Thyroid gland (tissue), 4 donors: ENCODE measurements at regions not wholly inside any gene's neighbourhood (a gene's known extent, or its start where the extent isn't known, plus 50 kb on each side); places are given as distances from the start of the nearest gene placed in this dataset.
A peak's percentile ranks its signal among the peaks of the same experiment; 100 is the strongest.

Experiments used
- DNase-seq, 2 donors: peaks; one replicate each; pipeline ENCODE4 v3.0.0-alpha.2; 2019
- H3K27ac ChIP-seq, 3 donors: fragments of 200-600 bp; sonication (generic); 1 replicate in 2 of 3; 2 replicates in 1 of 3; pipeline ENCODE4 v1.5.1; 2016 to 2019; ENCODE audit warnings: mild to moderate bottlenecking in 1 of 3, moderate library complexity in 1 of 3
- H3K27me3 ChIP-seq: fragments of 200-600 bp; sonication (generic); one replicate; pipeline ENCODE4 v1.5.1; 2019
- H3K36me3 ChIP-seq, 2 donors: fragments of 200-600 bp; sonication (generic); one replicate each; pipeline ENCODE4 v1.5.1; 2016 to 2019
- H3K4me1 ChIP-seq, 2 donors: fragments of 200-600 bp; sonication (generic); one replicate each; pipeline ENCODE4 v1.5.1; 2017 to 2019
- H3K4me3 ChIP-seq, 3 donors: fragments of 200-600 bp; sonication (generic); replicated peaks in 1 of 3; 1 replicate in 2 of 3; 2 replicates in 1 of 3; pipeline ENCODE4 v1.5.1; 2016; ENCODE audit warnings: mild to moderate bottlenecking in 1 of 3
- H3K9me3 ChIP-seq: fragments of 200-600 bp; sonication (generic); one replicate; pipeline ENCODE4 v1.5.1; 2017
- CTCF ChIP-seq, 6 experiments: fragments of 200-600 bp in 3 of 6; fragments of 450-650 bp in 3 of 6; sonication (generic) in 3 of 6; IDR thresholded peaks; one replicate each; pipeline ENCODE4 v1.5.1; 2016 to 2019; ENCODE audit warnings: antibody characterized with exemption in 6 of 6, mild to moderate bottlenecking in 2 of 6, inconsistent platforms in 1 of 6, moderate library complexity in 1 of 6
- POLR2A ChIP-seq, 2 donors: fragments of 450-650 bp; IDR thresholded peaks; one replicate each; pipeline ENCODE4 v1.6.1; 2017; ENCODE audit warnings: antibody characterized with exemption in 2 of 2, mild to moderate bottlenecking in 2 of 2, moderate library complexity in 1 of 2
- WGBS, 2 donors: methylation state at CpG; one replicate each; pipeline ENCODE4 v1.1.5; 2017; 5-methylcytosine and 5-hydroxymethylcytosine counted together
- intact Hi-C: fragments of 100-400 bp; cut with DNase I; formaldehyde crosslinking; loops from one replicate; pipeline ENCODE4 v1.15.1; 2023

- Histone ChIP-seq H3K27ac (no peak overlapping the region), H3K27me3 (no peaks in the 10 kb centered on the region), H3K9me3 (no peaks in the 10 kb centered on the region), H3K4me3 (no peak overlapping the region), H3K36me3 (no peaks in the 10 kb centered on the region), H3K4me1 (no peaks in the 10 kb centered on the region)
- intact Hi-C loops = no loop called here
- no peak for DNase-seq
- TF ChIP-seq CTCF (IDR thresholded peaks at IDR 0.05) = no peak
- no peak for TF ChIP-seq POLR2A (IDR thresholded peaks at IDR 0.05)
- 58 to 80% methylated on average over 1 of the region's 1 CpG for WGBS, 2 donors
Measured at GRCh38 chr6:98764373-98764911, 69.9 kb upstream of the POU3F2 start.

GRCh38 chr6:98769546-98769945 is 64.8 kb upstream of the POU3F2 start:
- H3K27me3 ChIP-seq = no peaks in the 10 kb centered on the region
- intact Hi-C loops = no loop called here
- no peak overlapping the region for H3K27ac ChIP-seq
- peak in 1 of 2 donors; percentile 3 for DNase-seq
- 93 to 95% methylated on average over 1 of the region's 1 CpG for WGBS, 2 donors
- no peak overlapping the region for H3K4me3 ChIP-seq
- H3K4me1 ChIP-seq = no peaks in the 10 kb centered on the region
- no peaks in the 10 kb centered on the region for H3K9me3 ChIP-seq
- no peak for TF ChIP-seq CTCF (IDR thresholded peaks at IDR 0.05)
- no peak for TF ChIP-seq POLR2A (IDR thresholded peaks at IDR 0.05)
- H3K36me3 ChIP-seq = no peaks in the 10 kb centered on the region

- Histone ChIP-seq H3K4me1 (no peaks in the 10 kb centered on the region), H3K9me3 (no peaks in the 10 kb centered on the region), H3K27me3 (no peaks in the 10 kb centered on the region), H3K4me3 (no peak overlapping the region), H3K36me3 (no peaks in the 10 kb centered on the region), H3K27ac (no peak overlapping the region)
- no peak for DNase-seq
- no peak for TF ChIP-seq CTCF (IDR thresholded peaks at IDR 0.05)
- TF ChIP-seq POLR2A (IDR thresholded peaks at IDR 0.05) = no peak
- intact Hi-C loops = no loop called here
- 25 to 28% methylated on average over 2 of the region's 2 CpGs for WGBS, 2 donors
Measured at GRCh38 chr6:98775205-98775604, 59.2 kb upstream of the POU3F2 start.

GRCh38 chr6:98777762-98778161 is 56.6 kb upstream of the POU3F2 start:
- no peaks in the 10 kb centered on the region for H3K36me3 ChIP-seq
- H3K4me3 ChIP-seq = no peak overlapping the region
- WGBS, 2 donors = 54 to 86% methylated on average over 1 of the region's 1 CpG
- H3K4me1 ChIP-seq = no peaks in the 10 kb centered on the region
- intact Hi-C loops = no loop called here
- no peak for DNase-seq
- no peaks in the 10 kb centered on the region for H3K27me3 ChIP-seq
- no peaks in the 10 kb centered on the region for H3K9me3 ChIP-seq
- TF ChIP-seq POLR2A (IDR thresholded peaks at IDR 0.05) = no peak
- TF ChIP-seq CTCF (IDR thresholded peaks at IDR 0.05) = no peak
- H3K27ac ChIP-seq = no peak overlapping the region

- intact Hi-C loops = no loop called here
- TF ChIP-seq CTCF (IDR thresholded peaks at IDR 0.05) (no peak), POLR2A (IDR thresholded peaks at IDR 0.05) (no peak)
Measured at GRCh38 chr6:98779618-98780017, 54.8 kb upstream of the POU3F2 start.

More at GRCh38 chr6:98779618-98780017, 54.8 kb upstream of the POU3F2 start:
- WGBS, 2 donors = 90 to 91% methylated on average over 3 of the region's 3 CpGs
- DNase-seq = no peak
- Histone ChIP-seq H3K9me3 (no peaks in the 10 kb centered on the region), H3K4me1 (no peaks in the 10 kb centered on the region), H3K27me3 (no peaks in the 10 kb centered on the region), H3K4me3 (no peak overlapping the region), H3K27ac (no peak overlapping the region), H3K36me3 (no peaks in the 10 kb centered on the region)
